NB4 (cell line): ENCODE measurements at regions not wholly inside any gene's neighbourhood (a gene's known extent, or its start where the extent isn't known, plus 50 kb on each side); places are given as distances from the start of the nearest gene placed in this dataset.

Experiments used
- DNase-seq: peaks from one replicate; pipeline ENCODE4 v3.0.0; 2010; ENCODE audit warnings: low read depth
- H3K4me3 ChIP-seq: one replicate; pipeline ENCODE4 v1.5.1; 2011; ENCODE audit warnings: mild to moderate bottlenecking, low read depth, low read length, moderate library complexity
- CTCF ChIP-seq: IDR thresholded peaks from one replicate; pipeline ENCODE4 v1.5.1; 2012; ENCODE audit warnings: low read depth, low read length
- MAX ChIP-seq: IDR thresholded peaks from 2 replicates; pipeline ENCODE4 v1.6.1; 2011; ENCODE audit warnings: low read depth, low read length
- MYC ChIP-seq: IDR thresholded peaks from 2 replicates; pipeline ENCODE4 v1.6.1; 2011; ENCODE audit warnings: low read depth, low read length
- POLR2A ChIP-seq: IDR thresholded peaks from 2 replicates; pipeline ENCODE4 v1.6.1; 2011; ENCODE audit warnings: mild to moderate bottlenecking; ENCODE audit not compliant: insufficient read length; ENCODE audit errors: extremely low read depth

DNA sequence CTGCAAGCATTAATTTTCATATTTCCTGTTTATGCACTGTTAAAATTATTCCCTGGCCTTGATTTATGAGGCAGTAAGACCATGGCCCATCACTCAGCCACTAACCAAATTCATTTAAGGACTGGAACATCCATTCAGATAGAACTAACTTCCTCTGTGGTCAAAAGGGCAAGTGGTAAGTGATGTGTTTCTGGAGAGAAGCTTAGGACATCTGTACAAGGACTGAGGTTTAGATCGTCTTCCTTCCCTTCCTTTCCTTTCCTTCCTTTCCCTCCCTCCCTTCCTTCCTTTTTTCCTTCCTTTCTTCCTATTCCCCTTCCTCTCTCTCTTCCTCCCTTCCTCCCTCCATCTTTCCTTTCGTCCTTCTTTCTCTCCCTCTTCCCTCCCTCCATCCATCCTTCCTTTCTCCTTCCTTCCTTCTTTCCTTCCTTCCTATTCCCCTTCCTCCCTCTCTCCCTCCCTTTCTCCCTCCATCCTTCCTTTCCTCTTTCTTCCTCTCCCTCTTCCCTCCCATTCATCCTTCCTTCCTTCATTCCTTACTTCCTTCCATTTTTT, 1019.4 kb downstream of the TYW1 start:
- DNase-seq = no peak
- no peak for TF ChIP-seq MYC
- no peak for TF ChIP-seq MAX
- TF ChIP-seq CTCF = no peak
- TF ChIP-seq POLR2A = no peak
- H3K4me3 ChIP-seq = no peak overlapping the region

GRCh38 chr7:68020102-68020501, 1023.5 kb downstream of the TYW1 start:
- no peak overlapping the region for H3K4me3 ChIP-seq
- TF ChIP-seq POLR2A (no peak), CTCF (no peak), MYC (no peak), MAX (no peak)
- DNase-seq = no peak

DNA sequence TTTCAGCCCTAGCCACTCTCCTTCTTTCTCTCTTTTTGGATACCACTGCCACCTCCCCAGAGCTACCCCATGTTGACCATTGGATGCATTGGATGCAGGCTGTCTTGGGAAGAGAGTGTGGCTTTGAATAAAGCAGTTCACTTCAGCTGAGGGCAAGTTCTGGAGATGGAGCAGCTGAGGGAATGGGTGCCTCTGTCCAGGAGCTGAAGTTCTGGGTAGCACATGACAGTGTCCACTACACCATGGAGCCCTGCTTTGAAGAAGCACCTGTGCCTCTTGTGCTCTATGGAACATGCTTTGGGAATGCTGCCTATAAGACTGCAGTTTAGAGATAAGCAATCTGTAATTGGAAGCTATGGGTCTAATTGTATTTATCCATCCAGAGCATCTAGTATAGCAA, 1028.7 kb downstream of the TYW1 start:
- TF ChIP-seq MAX = no peak
- TF ChIP-seq POLR2A = no peak
- TF ChIP-seq MYC = no peak
- no peak for TF ChIP-seq CTCF
- H3K4me3 ChIP-seq = no peak overlapping the region
- no peak for DNase-seq

GRCh38 chr7:68030530-68030929, 1033.9 kb downstream of the TYW1 start:
- TF ChIP-seq POLR2A (no peak), CTCF (no peak), MYC (no peak), MAX (no peak)
- no peak for DNase-seq
- H3K4me3 ChIP-seq = no peak overlapping the region

DNA sequence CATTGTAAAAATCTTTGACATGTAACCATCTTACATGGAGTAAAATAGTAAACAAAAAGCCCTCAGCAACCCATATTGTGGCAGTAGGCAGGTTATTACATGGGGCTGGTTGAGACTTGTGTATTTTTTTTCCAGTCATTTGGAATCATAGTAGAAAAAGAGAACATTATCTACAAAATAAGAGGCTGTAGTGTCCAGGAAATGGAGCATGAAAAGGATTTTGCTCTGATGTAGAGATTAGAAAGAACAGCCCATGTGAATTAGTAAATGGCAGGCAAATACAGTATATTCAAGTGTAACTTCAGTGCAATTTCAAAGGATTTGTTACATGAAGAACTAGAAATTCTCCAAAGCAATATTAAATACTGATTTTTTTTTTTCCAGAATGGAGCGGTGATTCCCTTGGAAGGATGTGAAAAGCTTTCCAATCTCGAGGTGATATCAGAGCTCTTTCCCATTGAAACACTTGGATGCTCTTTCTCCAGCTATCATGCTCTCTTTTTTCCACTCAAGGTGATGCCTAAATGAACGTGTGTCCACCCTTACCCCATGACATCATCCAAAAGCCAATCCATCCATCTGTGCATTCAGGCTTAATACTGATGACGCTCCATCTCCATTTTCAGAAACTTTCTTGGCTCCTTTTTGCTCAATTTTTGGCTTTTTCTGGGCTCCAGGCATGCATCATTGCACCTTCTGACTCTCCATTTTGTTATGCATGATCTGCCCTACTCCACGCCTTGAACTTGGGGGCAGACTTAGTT, 1034.7 kb downstream of the TYW1 start:
- DNase-seq = no peak
- H3K4me3 ChIP-seq = no peak overlapping the region
- no peak for TF ChIP-seq MAX
- TF ChIP-seq MYC = no peak
- no peak for TF ChIP-seq POLR2A
- no peak for TF ChIP-seq CTCF
